SJCRH30 (cell line): ENCODE measurements at regions not wholly inside any gene's neighbourhood (a gene's known extent, or its start where the extent isn't known, plus 50 kb on each side); places are given as distances from the start of the nearest gene placed in this dataset.
"Not testable (repeated sequence)": the region's sequence is repeated elsewhere in the genome, so short reads cannot be mapped to it uniquely, and the experiment has no call there.

Experiments used
- DNase-seq, 2 experiments: peaks; one replicate each; pipeline ENCODE4 v3.0.0-alpha.2; 2015 to 2020
- H3K27ac ChIP-seq: fragments of 250-450 bp; sonication (Bioruptor Pico); 2 replicates; pipeline ENCODE4 v1.5.1; 2020; ENCODE audit warnings: mild to moderate bottlenecking, moderate library complexity
- H3K27me3 ChIP-seq: fragments of 250-450 bp; sonication (Bioruptor Pico); 2 replicates; pipeline ENCODE4 v1.5.1; 2020; ENCODE audit warnings: mild to moderate bottlenecking, moderate library complexity
- H3K36me3 ChIP-seq: fragments of 250-450 bp; sonication (Bioruptor Pico); 2 replicates; pipeline ENCODE4 v1.5.1; 2020; ENCODE audit warnings: mild to moderate bottlenecking, moderate library complexity
- H3K4me1 ChIP-seq: fragments of 250-450 bp; sonication (Bioruptor Pico); 2 replicates; pipeline ENCODE4 v1.5.1; 2020; ENCODE audit warnings: mild to moderate bottlenecking, moderate library complexity
- H3K4me3 ChIP-seq: fragments of 250-450 bp; sonication (Bioruptor Pico); 2 replicates; pipeline ENCODE4 v1.5.1; 2020; ENCODE audit warnings: mild to moderate bottlenecking, moderate library complexity
- H3K9me3 ChIP-seq: fragments of 250-450 bp; sonication (Bioruptor Pico); replicated peaks from 2 replicates; pipeline ENCODE4 v1.5.1; 2020; ENCODE audit warnings: mild to moderate bottlenecking, moderate library complexity

GRCh38 chr12:89225808-89226411 is 126.4 kb downstream of the DUSP6 start:
- Histone ChIP-seq H3K27me3 (no peaks in the 10 kb centered on the region), H3K4me1 (no peaks in the 10 kb centered on the region), H3K4me3 (no peak overlapping the region), H3K27ac (no peak overlapping the region), H3K9me3 (no peaks in the 10 kb centered on the region), H3K36me3 (no peaks in the 10 kb centered on the region)
- no peak for DNase-seq

GRCh38 chr12:89225401-89225800 is 126.9 kb downstream of the DUSP6 start:
- Histone ChIP-seq H3K27me3 (no peaks in the 10 kb centered on the region), H3K4me3 (no peak overlapping the region), H3K27ac (no peak overlapping the region), H3K4me1 (no peaks in the 10 kb centered on the region), H3K9me3 (0 out of 2 replicates have a peak, but pooled peaks cover under 1% of the 10 kb centered on the region), H3K36me3 (no peaks in the 10 kb centered on the region)
- no peak for DNase-seq

GRCh38 chr12:89222580-89222979 is 129.7 kb downstream of the DUSP6 start:
- not testable (repeated sequence) for DNase-seq, H3K36me3 ChIP-seq, H3K9me3 ChIP-seq, H3K4me1 ChIP-seq, H3K4me3 ChIP-seq, H3K27ac ChIP-seq, H3K27me3 ChIP-seq

- H3K27ac ChIP-seq = no peak overlapping the region
These were observed 134.8 kb downstream of the DUSP6 start for GRCh38 chr12:89217472-89217871.

GRCh38 chr12:89216211-89216952 is 135.9 kb downstream of the DUSP6 start:
- Histone ChIP-seq H3K9me3 (peaks cover 5% of the 10 kb centered on the region; the same call in 1 of the 2 replicates), H3K27ac (no peak overlapping the region), H3K27me3 (no peaks in the 10 kb centered on the region), H3K4me1 (peaks cover 3% of the 10 kb centered on the region; the same call in 1 of the 2 replicates), H3K4me3 (no peak overlapping the region), H3K36me3 (no peaks in the 10 kb centered on the region)
- no peak for DNase-seq

More at GRCh38 chr12:89217472-89217871, 134.8 kb downstream of the DUSP6 start:
- Histone ChIP-seq H3K4me3 (no peak overlapping the region), H3K9me3 (peaks cover 5% of the 10 kb centered on the region; the same call in 1 of the 2 replicates), H3K36me3 (no peaks in the 10 kb centered on the region), H3K4me1 (peaks cover 3% of the 10 kb centered on the region; the same call in 1 of the 2 replicates), H3K27me3 (no peaks in the 10 kb centered on the region)
- DNase-seq = no peak

- H3K9me3 ChIP-seq = peaks cover 2% of the 10 kb centered on the region; the same call in 1 of the 2 replicates
- no peak overlapping the region for H3K27ac ChIP-seq
- H3K4me1 ChIP-seq = peaks cover 3% of the 10 kb centered on the region; the same call in 1 of the 2 replicates
- no peaks in the 10 kb centered on the region for H3K36me3 ChIP-seq
- DNase-seq = no peak
- no peaks in the 10 kb centered on the region for H3K27me3 ChIP-seq
- H3K4me3 ChIP-seq = no peak overlapping the region
These were observed 137.1 kb downstream of the DUSP6 start for GRCh38 chr12:89215196-89215595.

GRCh38 chr12:89213747-89214146 is 138.6 kb downstream of the DUSP6 start:
- H3K4me3 ChIP-seq = no peak overlapping the region
- no peak for DNase-seq
- H3K9me3 ChIP-seq = no peaks in the 10 kb centered on the region
- peaks cover 10% of the 10 kb centered on the region for H3K4me1 ChIP-seq
- H3K36me3 ChIP-seq = no peaks in the 10 kb centered on the region
- no peak overlapping the region for H3K27ac ChIP-seq
- H3K27me3 ChIP-seq = no peaks in the 10 kb centered on the region

- H3K27ac ChIP-seq = no peak overlapping the region
- no peaks in the 10 kb centered on the region for H3K27me3 ChIP-seq
- H3K4me3 ChIP-seq = no peak overlapping the region
- H3K9me3 ChIP-seq = no peaks in the 10 kb centered on the region
- DNase-seq = no peak
- peaks cover 12% of the 10 kb centered on the region for H3K4me1 ChIP-seq
- H3K36me3 ChIP-seq = no peaks in the 10 kb centered on the region
These were observed 139.2 kb downstream of the DUSP6 start for GRCh38 chr12:89213139-89213538.

- DNase-seq = no peak
- Histone ChIP-seq H3K27ac (no peak overlapping the region), H3K9me3 (no peaks in the 10 kb centered on the region), H3K4me1 (peaks cover 12% of the 10 kb centered on the region), H3K36me3 (no peaks in the 10 kb centered on the region), H3K4me3 (no peak overlapping the region), H3K27me3 (no peaks in the 10 kb centered on the region)
These were observed 139.9 kb downstream of the DUSP6 start for GRCh38 chr12:89212339-89212771.

- peaks cover 12% of the 10 kb centered on the region for H3K4me1 ChIP-seq
- DNase-seq = no peak
- H3K9me3 ChIP-seq = no peaks in the 10 kb centered on the region
- H3K36me3 ChIP-seq = no peaks in the 10 kb centered on the region
- no peaks in the 10 kb centered on the region for H3K27me3 ChIP-seq
- no peak overlapping the region for H3K4me3 ChIP-seq
- H3K27ac ChIP-seq = no peak overlapping the region
These were observed 140.8 kb downstream of the DUSP6 start for GRCh38 chr12:89211456-89211855.

- no peak for DNase-seq
- Histone ChIP-seq H3K36me3 (no peaks in the 10 kb centered on the region), H3K4me1 (peaks cover 11% of the 10 kb centered on the region), H3K27ac (no peak overlapping the region), H3K9me3 (no peaks in the 10 kb centered on the region), H3K27me3 (no peaks in the 10 kb centered on the region), H3K4me3 (no peak overlapping the region)
These were observed 142.0 kb downstream of the DUSP6 start for GRCh38 chr12:89210277-89210676.

- Histone ChIP-seq H3K4me3 (no peak overlapping the region), H3K27ac (peak overlapping the region; percentile 32), H3K4me1 (peaks cover 9% of the 10 kb centered on the region), H3K27me3 (no peaks in the 10 kb centered on the region), H3K36me3 (no peaks in the 10 kb centered on the region), H3K9me3 (no peaks in the 10 kb centered on the region)
- peak in 1 of 2 experiments; percentile 55 for DNase-seq
These were observed 143.6 kb downstream of the DUSP6 start for GRCh38 chr12:89208661-89209096.

GRCh38 chr12:89206390-89206789 is 145.9 kb downstream of the DUSP6 start:
- Histone ChIP-seq H3K4me3 (no peak overlapping the region), H3K27me3 (no peaks in the 10 kb centered on the region), H3K9me3 (no peaks in the 10 kb centered on the region), H3K4me1 (peaks cover 9% of the 10 kb centered on the region), H3K36me3 (no peaks in the 10 kb centered on the region), H3K27ac (no peak overlapping the region)
- no peak for DNase-seq

GRCh38 chr12:89205517-89205916 is 146.8 kb downstream of the DUSP6 start:
- H3K9me3 ChIP-seq = no peaks in the 10 kb centered on the region
- H3K4me3 ChIP-seq = no peak overlapping the region
- no peaks in the 10 kb centered on the region for H3K36me3 ChIP-seq
- H3K27ac ChIP-seq = no peak overlapping the region
- DNase-seq = no peak
- no peaks in the 10 kb centered on the region for H3K27me3 ChIP-seq
- peaks cover 9% of the 10 kb centered on the region for H3K4me1 ChIP-seq

GRCh38 chr12:89203144-89203543 is 149.2 kb downstream of the DUSP6 start:
- Histone ChIP-seq H3K27ac (no peak overlapping the region), H3K27me3 (no peaks in the 10 kb centered on the region), H3K4me1 (no peaks in the 10 kb centered on the region), H3K4me3 (no peak overlapping the region), H3K9me3 (no peaks in the 10 kb centered on the region), H3K36me3 (no peaks in the 10 kb centered on the region)
- DNase-seq = no peak
